HepG2 (cell line): ENCODE measurements at regions not wholly inside any gene's neighbourhood (a gene's known extent, or its start where the extent isn't known, plus 50 kb on each side); places are given as distances from the start of the nearest gene placed in this dataset.

Source experiments
- ATAC-seq: fragments of 200-7000 bp; cut with Tn5 transposase; 3 replicates; pipeline ENCODE4 v1.9.1; 2020; ENCODE audit warnings: mild to moderate bottlenecking, moderate library complexity
- BruUV-seq: library from RNA; stranded (reverse); fragments of 400-500 nt; replicated peaks from 2 replicates; lab custom pipeline; 2021; lab: Mats Ljungman, UMichigan
- CTCF ChIA-PET: fragments of 300-600 bp; formaldehyde crosslinking; extraction: SDS; loops from one replicate; lab custom pipeline; 2021; ENCODE audit warnings: low total read pairs, inconsistent platforms, low intra/inter-chr PET ratio; lab: Yijun Ruan, JAX
- POLR2A ChIA-PET: fragments of 350-600 bp; sonication (Branson Sonifier 250); formaldehyde crosslinking; loops from one replicate; lab custom pipeline; 2020; ENCODE audit warnings: antibody characterized with exemption, inconsistent platforms; lab: Yijun Ruan, JAX
- DNase-seq: peaks from one replicate; pipeline ENCODE4 v3.0.0-alpha.2; 2015; ENCODE audit warnings: low spot score
- FAIRE-seq: peaks from 3 replicates; lab custom pipeline; 2011; peaks lifted over from hg19 to GRCh38; lab: Jason Lieb, UNC
- H2AFZ ChIP-seq: one replicate; pipeline ENCODE4 v1.6.1; 2011; ENCODE audit warnings: low read length, inconsistent platforms
- H3K27ac ChIP-seq: fragments of 300-600 bp; 3 replicates; pipeline ENCODE4 v1.8.0; 2011; ENCODE audit warnings: mixed run types, mild to moderate bottlenecking, mixed read lengths, low read length, inconsistent platforms; ENCODE audit not compliant: insufficient read depth; ENCODE audit errors: extremely low read length
- H3K27me3 ChIP-seq, 2 experiments: fragments of 200-600 bp in 1 of 2; 2 replicates in 1 of 2; 3 replicates in 1 of 2; pipeline versions ENCODE4 v1.6.0 to v1.8.0; 2011; ENCODE audit warnings: low read length in 2 of 2, mild to moderate bottlenecking in 2 of 2, moderate library complexity in 2 of 2, inconsistent platforms in 1 of 2; ENCODE audit not compliant: insufficient read depth in 2 of 2, control insufficient read depth in 1 of 2
- H3K36me3 ChIP-seq, 2 experiments: fragments of 200-600 bp in 1 of 2; replicated peaks in 1 of 2; 2 replicates in 1 of 2; 3 replicates in 1 of 2; pipeline versions ENCODE4 v1.5.1 to v1.8.0; 2011; ENCODE audit warnings: low read length in 2 of 2, inconsistent platforms in 1 of 2; ENCODE audit not compliant: insufficient read depth in 2 of 2, control insufficient read depth in 1 of 2
- H3K4me1 ChIP-seq: 2 replicates; pipeline ENCODE4 v1.5.1; 2012; ENCODE audit warnings: low read length, inconsistent platforms; ENCODE audit not compliant: insufficient read depth
- H3K4me2 ChIP-seq: 2 replicates; pipeline ENCODE4 v1.6.0; 2011; ENCODE audit warnings: low read depth, low read length, inconsistent platforms
- H3K4me3 ChIP-seq, 3 experiments: fragments of 200-600 bp in 1 of 3; sonication (generic), shearing (Covaris generic) in 1 of 3; replicated peaks in 1 of 3; 2 replicates each; pipeline ENCODE4 v1.5.1; 2011 to 2016; ENCODE audit warnings: low read length in 3 of 3, inconsistent platforms in 2 of 3, low read depth in 2 of 3, mild to moderate bottlenecking in 2 of 3, control low read depth in 1 of 3, mixed read lengths in 1 of 3; ENCODE audit not compliant: insufficient read depth in 1 of 3
- H3K79me2 ChIP-seq: one replicate; pipeline ENCODE4 v1.6.1; 2011; ENCODE audit warnings: low read length, inconsistent platforms; ENCODE audit not compliant: insufficient read depth
- H3K9ac ChIP-seq: 2 replicates; pipeline ENCODE4 v1.6.0; 2011; ENCODE audit warnings: mild to moderate bottlenecking, low read depth, low read length, inconsistent platforms; ENCODE audit not compliant: insufficient read depth
- H3K9me3 ChIP-seq: 2 replicates; pipeline ENCODE4 v1.5.1; 2012; ENCODE audit warnings: mild to moderate bottlenecking, low read length
- H4K20me1 ChIP-seq: 2 replicates; pipeline ENCODE4 v1.6.0; 2011; ENCODE audit warnings: inconsistent platforms, mild to moderate bottlenecking, low read length, moderate library complexity; ENCODE audit not compliant: insufficient read depth
- FOXA3 ChIP-seq: IDR thresholded peaks from 2 replicates; pipeline ENCODE4 v1.6.1; 2016; ENCODE audit warnings: missing genetic modification reagents, missing compliant biosample characterization
- MXI1 ChIP-seq: IDR thresholded peaks from 3 replicates; pipeline ENCODE4 v1.6.1; 2012; ENCODE audit warnings: low read depth, low read length, inconsistent platforms, borderline replicate concordance
- MYPOP ChIP-seq: sonication (generic); formaldehyde crosslinking; IDR thresholded peaks from 2 replicates; pipeline ENCODE4 v1.8.1; 2023; ENCODE audit warnings: mild to moderate bottlenecking, moderate library complexity, missing genetic modification reagents
- NONO ChIP-seq, 2 experiments: fragments of 450-650 bp in 1 of 2; sonication (generic) in 1 of 2; formaldehyde crosslinking in 1 of 2; IDR thresholded peaks in 1 of 2; conservative IDR thresholded peaks in 1 of 2; 2 replicates each; pipeline versions ENCODE4 v1.6.1 to v1.8.0; 2017 to 2022; ENCODE audit warnings: mild to moderate bottlenecking in 1 of 2, missing genetic modification reagents in 1 of 2, moderate library complexity in 1 of 2
- ZMYM4 ChIP-seq: sonication (generic); formaldehyde crosslinking; IDR thresholded peaks from 2 replicates; pipeline ENCODE4 v1.8.1; 2023; ENCODE audit warnings: mild to moderate bottlenecking, missing genetic modification reagents
- ZNF282 ChIP-seq: fragments of 450-650 bp; IDR thresholded peaks from 2 replicates; pipeline ENCODE4 v1.6.1; 2018; ENCODE audit not compliant: partially characterized antibody
- ZNF496 ChIP-seq: sonication (generic); formaldehyde crosslinking; IDR thresholded peaks from 2 replicates; pipeline ENCODE4 v1.8.1; 2023; ENCODE audit warnings: mild to moderate bottlenecking, moderate library complexity, missing genetic modification reagents; ENCODE audit not compliant: insufficient replicate concordance
- ZNF563 ChIP-seq: sonication (generic); formaldehyde crosslinking; IDR thresholded peaks from 2 replicates; pipeline ENCODE4 v1.8.0; 2022; ENCODE audit warnings: mild to moderate bottlenecking, moderate library complexity, missing genetic modification reagents
- WGBS: methylation state at CpG from one replicate; pipeline ENCODE4 v1.1.6; 2017; ENCODE audit warnings: low lambda C conversion rate; 5-methylcytosine and 5-hydroxymethylcytosine counted together
- in situ Hi-C: cut with HindIII; loops from 2 replicates; pipeline ENCODE4 v1.10.0; 2017; ENCODE audit warnings: low pct_unique_long_range_greater_than_20kb; ENCODE audit not compliant: extremely low pct_ligation_motif_present
- intact Hi-C: fragments of 100-400 bp; cut with micrococcal nuclease; formaldehyde crosslinking; loops from one replicate; pipeline ENCODE4 v1.10.0; 2022; ENCODE audit not compliant: unreplicated experiment
- TF ChIP-seq, protein P1 (sequence below), 2 experiments: sonication (generic) in 1 of 2; formaldehyde crosslinking in 1 of 2; IDR thresholded peaks; 2 replicates each; pipeline versions ENCODE4 v1.4.0 to v1.6.1; 2016 to 2020; ENCODE audit warnings: borderline replicate concordance in 1 of 2, low read depth in 1 of 2, mild to moderate bottlenecking in 1 of 2, missing genetic modification reagents in 1 of 2

- TF ChIP-seq, protein P1, sequence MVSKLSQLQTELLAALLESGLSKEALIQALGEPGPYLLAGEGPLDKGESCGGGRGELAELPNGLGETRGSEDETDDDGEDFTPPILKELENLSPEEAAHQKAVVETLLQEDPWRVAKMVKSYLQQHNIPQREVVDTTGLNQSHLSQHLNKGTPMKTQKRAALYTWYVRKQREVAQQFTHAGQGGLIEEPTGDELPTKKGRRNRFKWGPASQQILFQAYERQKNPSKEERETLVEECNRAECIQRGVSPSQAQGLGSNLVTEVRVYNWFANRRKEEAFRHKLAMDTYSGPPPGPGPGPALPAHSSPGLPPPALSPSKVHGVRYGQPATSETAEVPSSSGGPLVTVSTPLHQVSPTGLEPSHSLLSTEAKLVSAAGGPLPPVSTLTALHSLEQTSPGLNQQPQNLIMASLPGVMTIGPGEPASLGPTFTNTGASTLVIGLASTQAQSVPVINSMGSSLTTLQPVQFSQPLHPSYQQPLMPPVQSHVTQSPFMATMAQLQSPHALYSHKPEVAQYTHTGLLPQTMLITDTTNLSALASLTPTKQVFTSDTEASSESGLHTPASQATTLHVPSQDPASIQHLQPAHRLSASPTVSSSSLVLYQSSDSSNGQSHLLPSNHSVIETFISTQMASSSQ (IDR thresholded peaks at IDR 0.05; ENCODE audit: low read depth) = no peak
- TF ChIP-seq, protein P1 (CRISPR knock-in tag; IDR thresholded peaks at IDR 0.05; ENCODE audit: borderline replicate concordance) = no peak
Observed at GRCh38 chrY:19058831-19059370, 285.4 kb upstream of the HSFY2 start (continued).

DNA sequence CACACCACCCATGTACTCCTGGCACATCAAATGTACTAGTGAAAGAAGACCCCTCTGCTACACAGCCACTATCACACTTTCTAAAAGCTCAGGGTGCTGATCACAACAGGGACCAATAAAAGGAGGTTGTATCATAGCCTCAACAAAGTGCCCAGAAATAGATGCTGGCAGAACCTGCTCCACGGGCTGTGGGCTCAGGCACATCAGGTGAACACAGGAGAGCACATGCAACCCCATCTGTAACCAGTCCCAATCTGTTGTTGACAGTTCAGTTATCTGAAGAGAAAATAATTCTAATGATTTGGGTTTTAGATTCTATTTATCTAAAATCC is 282.6 kb upstream of the HSFY2 start:
- Histone ChIP-seq H3K9me3 (no peaks in the 10 kb centered on the region), H3K27ac (no peak overlapping the region), H3K27me3 (no peaks in the 10 kb centered on the region), H3K4me1 (no peaks in the 10 kb centered on the region), H2AFZ (no peak overlapping the region), H3K4me3 (no peak overlapping the region), H3K9ac (no peak overlapping the region), H4K20me1 (no peaks in the 10 kb centered on the region), H3K79me2 (no peaks in the 10 kb centered on the region), H3K4me2 (no peak overlapping the region), H3K36me3 (no peaks in the 10 kb centered on the region)
- ChIA-PET POLR2A (no interaction called here), CTCF (no interaction called here)
- in situ Hi-C loops = no loop called here
- no peak for FAIRE-seq
- intact Hi-C loops = no loop called here
- WGBS = no CpG with 5 or more reads among the region's 1 CpG
- no peak for DNase-seq
- TF ChIP-seq ZNF496 (no peak), ZNF282 (no peak), MYPOP (CRISPR knock-in tag) (no peak), ZNF563 (CRISPR knock-in tag) (no peak), NONO (IDR thresholded peaks at IDR 0.05) (no peak), NONO (CRISPR knock-in tag; conservative IDR thresholded peaks at IDR 0.05) (no peak), ZMYM4 (CRISPR knock-in tag) (no peak), MXI1 (no peak), FOXA3 (CRISPR knock-in tag) (no peak)
- no peak for ATAC-seq
- no TSS peak for BruUV-seq
